Cardiac muscle cell (in vitro differentiated cells and primary cell): ENCODE measurements at regions not wholly inside any gene's neighbourhood (a gene's known extent, or its start where the extent isn't known, plus 50 kb on each side); places are given as distances from the start of the nearest gene placed in this dataset.

ENCODE experiments used
- DNase-seq, 2 donors: peaks; one replicate each; pipeline versions ENCODE4 v3.0.0 to v3.0.0-alpha.2; 2010 to 2017; ENCODE audit warnings: low read depth in 1 of 2, low spot score in 1 of 2
- H3K27ac ChIP-seq: fragments of 200-600 bp; sonication (generic); 2 replicates; pipeline ENCODE4 v1.5.1; 2016
- H3K27me3 ChIP-seq: fragments of 200-600 bp; sonication (generic); 2 replicates; pipeline ENCODE4 v1.6.0; 2016; ENCODE audit warnings: control low read depth
- H3K36me3 ChIP-seq: fragments of 200-600 bp; sonication (generic); 2 replicates; pipeline ENCODE4 v1.5.1; 2016; ENCODE audit warnings: control low read depth
- H3K4me1 ChIP-seq: fragments of 200-600 bp; sonication (generic); 2 replicates; pipeline ENCODE4 v1.8.1; 2017; ENCODE audit warnings: low read depth, mild to moderate bottlenecking, mixed run types
- H3K4me3 ChIP-seq: fragments of 200-600 bp; sonication (generic); 2 replicates; pipeline ENCODE4 v1.5.1; 2016; ENCODE audit warnings: mild to moderate bottlenecking
- H3K9me3 ChIP-seq: fragments of 200-600 bp; sonication (generic); 2 replicates; pipeline ENCODE4 v1.5.1; 2017; ENCODE audit warnings: low read depth, mild to moderate bottlenecking, control low read depth
- CTCF ChIP-seq: IDR thresholded peaks from 2 replicates; pipeline ENCODE4 v1.5.1; 2012; ENCODE audit warnings: low read depth, mild to moderate bottlenecking, low read length

GRCh38 chr10:117938104-117938503 is 108.6 kb downstream of the RAB11FIP2 start:
- no peaks in the 10 kb centered on the region for H3K4me1 ChIP-seq
- no peaks in the 10 kb centered on the region for H3K9me3 ChIP-seq
- no peak for DNase-seq
- H3K27ac ChIP-seq = no peak overlapping the region
- no peak overlapping the region for H3K4me3 ChIP-seq
- H3K36me3 ChIP-seq = no peaks in the 10 kb centered on the region
- TF ChIP-seq CTCF = no peak
- H3K27me3 ChIP-seq = peaks cover 13% of the 10 kb centered on the region

- no peak for TF ChIP-seq CTCF
These were observed 104.5 kb downstream of the RAB11FIP2 start for GRCh38 chr10:117942226-117942625.

GRCh38 chr10:117944676-117945447 is 101.9 kb downstream of the RAB11FIP2 start:
- TF ChIP-seq CTCF = no peak

More at GRCh38 chr10:117942226-117942625, 104.5 kb downstream of the RAB11FIP2 start:
- no peak for DNase-seq
- H3K36me3 ChIP-seq = no peaks in the 10 kb centered on the region
- no peak overlapping the region for H3K4me3 ChIP-seq
- H3K9me3 ChIP-seq = no peaks in the 10 kb centered on the region
- H3K27me3 ChIP-seq = peaks cover 22% of the 10 kb centered on the region
- H3K4me1 ChIP-seq = no peaks in the 10 kb centered on the region
- H3K27ac ChIP-seq = no peak overlapping the region

GRCh38 chr10:117945651-117946050 is 101.1 kb downstream of the RAB11FIP2 start:
- Histone ChIP-seq H3K36me3 (no peaks in the 10 kb centered on the region), H3K4me1 (no peaks in the 10 kb centered on the region), H3K27ac (no peak overlapping the region), H3K4me3 (no peak overlapping the region), H3K9me3 (no peaks in the 10 kb centered on the region), H3K27me3 (peaks cover 19% of the 10 kb centered on the region)
- TF ChIP-seq CTCF = no peak
- DNase-seq = no peak

More at GRCh38 chr10:117944676-117945447, 101.9 kb downstream of the RAB11FIP2 start:
- Histone ChIP-seq H3K36me3 (no peaks in the 10 kb centered on the region), H3K27ac (no peak overlapping the region), H3K4me1 (no peaks in the 10 kb centered on the region), H3K4me3 (no peak overlapping the region), H3K27me3 (peaks cover 14% of the 10 kb centered on the region), H3K9me3 (no peaks in the 10 kb centered on the region)
- no peak for DNase-seq

- Histone ChIP-seq H3K36me3 (no peaks in the 10 kb centered on the region), H3K4me1 (no peaks in the 10 kb centered on the region), H3K27ac (no peak overlapping the region), H3K27me3 (peaks cover 24% of the 10 kb centered on the region), H3K4me3 (no peak overlapping the region), H3K9me3 (no peaks in the 10 kb centered on the region)
- no peak for TF ChIP-seq CTCF
- DNase-seq = no peak
These were observed 100.1 kb downstream of the RAB11FIP2 start for GRCh38 chr10:117946525-117947070.
